HPDE6-E6E7 (cell line): ENCODE measurements at regions not wholly inside any gene's neighbourhood (a gene's known extent, or its start where the extent isn't known, plus 50 kb on each side); places are given as distances from the start of the nearest gene placed in this dataset.
"Not testable (repeated sequence)": the region's sequence is repeated elsewhere in the genome, so short reads cannot be mapped to it uniquely, and the experiment has no call there.

Experiments used
- DNase-seq: peaks from one replicate; pipeline ENCODE4 v3.0.0; 2011; ENCODE audit warnings: missing footprints; ENCODE audit errors: extremely low spot score

DNA sequence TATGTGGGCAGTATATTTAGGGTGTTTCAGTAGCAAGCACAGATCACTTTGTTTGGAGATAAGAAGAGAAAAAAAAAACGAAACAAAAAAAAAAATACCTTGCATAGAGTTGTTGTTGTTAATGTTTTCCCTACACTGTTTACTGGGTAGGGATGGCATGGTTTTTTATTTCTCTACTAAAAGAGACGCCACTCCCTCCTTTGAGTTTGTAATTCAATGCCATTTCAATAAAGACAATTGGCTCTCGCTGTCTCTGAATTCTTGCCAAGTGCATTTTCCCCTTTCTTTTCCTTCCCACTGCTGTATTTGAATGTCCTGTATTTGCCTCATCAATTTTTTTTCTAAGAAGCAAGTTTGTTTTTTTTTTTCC, 213.9 kb upstream of the UBASH3B start:
- DNase-seq: no peak

DNA sequence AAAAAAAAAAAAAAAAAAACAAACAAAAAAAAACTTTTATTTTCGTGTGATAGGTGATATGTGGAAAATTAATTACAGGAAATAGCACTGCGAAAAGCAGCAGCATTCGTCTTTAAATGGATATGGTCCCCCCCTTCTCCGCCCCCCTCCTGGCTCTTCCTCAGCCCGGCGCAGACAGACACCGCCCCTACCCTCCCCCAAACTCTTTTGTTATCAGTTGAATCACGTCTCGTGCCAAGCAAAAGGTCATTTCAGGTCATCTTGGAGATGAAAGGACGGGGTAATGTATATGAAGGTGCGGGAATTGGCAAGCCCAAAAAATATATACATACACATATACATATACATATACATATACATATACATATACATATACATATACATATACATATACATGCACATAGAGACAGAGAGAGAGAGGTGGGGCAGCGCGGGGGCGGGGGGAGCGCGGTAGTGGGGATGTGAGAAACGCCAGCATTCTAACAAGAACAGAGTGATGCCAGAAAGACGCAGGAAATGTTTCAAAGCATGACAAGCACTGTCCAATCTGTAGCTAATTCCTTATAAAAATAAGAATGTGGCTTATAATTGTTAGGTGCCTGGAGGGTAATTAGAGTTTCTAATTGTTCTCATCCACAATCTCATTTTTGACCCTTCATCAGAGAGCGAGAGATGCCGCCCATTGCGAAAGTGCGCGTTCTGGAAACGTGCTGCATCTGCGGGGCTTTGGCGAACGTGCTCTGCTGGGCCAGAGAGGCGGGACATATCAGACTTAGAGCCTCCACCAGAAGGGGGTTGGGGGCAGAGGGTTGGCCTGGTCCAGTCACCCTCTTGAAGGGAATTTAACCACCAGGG, 214.5 kb upstream of the UBASH3B start:
- DNase-seq: no peak

DNA sequence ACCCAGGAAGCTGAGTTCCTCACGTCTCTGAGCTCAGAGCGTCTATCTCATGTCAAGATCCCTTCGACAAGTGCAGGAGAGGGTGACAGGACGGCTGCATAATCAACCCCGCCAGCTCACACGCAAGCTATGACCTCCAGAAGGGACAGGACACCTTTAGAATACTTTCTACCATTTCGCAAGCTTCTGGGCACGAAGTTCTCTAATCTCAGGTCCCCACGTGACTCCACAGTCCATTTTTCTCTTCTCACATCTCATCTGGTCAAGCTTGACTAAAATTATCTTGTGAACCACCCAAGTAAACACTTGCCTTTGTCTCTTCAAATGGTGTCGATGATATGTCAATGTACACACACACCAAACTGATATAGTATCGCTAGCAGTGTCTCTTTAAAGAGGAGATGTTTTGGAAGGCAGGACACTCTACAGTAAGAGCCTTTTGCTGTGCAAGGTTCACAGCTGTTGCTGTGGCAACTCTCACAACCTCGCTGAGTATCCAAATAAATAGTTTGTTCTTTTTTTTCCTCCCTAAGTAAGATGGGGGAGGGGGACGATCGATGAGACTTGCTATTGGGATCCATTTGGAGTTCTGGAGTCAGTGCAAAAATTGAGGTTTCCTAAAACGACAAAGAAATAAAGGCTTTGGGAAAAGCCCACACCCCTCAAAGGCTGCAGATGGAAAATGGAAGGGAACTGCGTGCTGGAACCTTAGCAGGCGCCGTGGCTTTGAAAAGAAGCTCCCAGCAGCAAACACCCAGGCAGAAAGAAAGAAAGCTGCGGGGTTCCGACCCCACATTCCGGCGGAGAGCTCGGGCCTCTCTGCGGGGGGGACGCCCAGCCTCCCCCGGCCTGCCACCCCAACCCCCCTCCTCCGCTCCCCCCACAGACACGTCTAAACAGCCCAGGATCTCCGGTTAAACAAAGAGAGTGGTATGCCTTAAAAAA, 215.4 kb upstream of the UBASH3B start:
- no peak for DNase-seq

DNA sequence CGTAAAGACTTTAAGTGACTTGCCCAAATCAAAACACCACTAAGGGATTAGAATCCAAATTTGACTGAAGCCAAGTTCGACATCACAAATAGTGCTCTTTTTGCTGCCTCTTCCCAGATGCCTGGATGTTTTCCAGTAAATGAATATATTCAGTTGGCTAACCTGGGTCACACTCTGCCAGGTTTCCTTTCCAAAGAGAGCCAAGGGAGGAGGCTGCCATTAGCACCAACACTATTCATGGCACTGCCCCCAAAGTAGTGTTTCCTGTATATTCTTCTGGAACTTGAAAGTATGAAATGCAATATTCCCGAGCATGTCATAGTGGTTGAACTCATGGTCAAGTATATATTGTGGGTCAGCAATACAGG, 219.3 kb upstream of the UBASH3B start:
- no peak for DNase-seq

DNA sequence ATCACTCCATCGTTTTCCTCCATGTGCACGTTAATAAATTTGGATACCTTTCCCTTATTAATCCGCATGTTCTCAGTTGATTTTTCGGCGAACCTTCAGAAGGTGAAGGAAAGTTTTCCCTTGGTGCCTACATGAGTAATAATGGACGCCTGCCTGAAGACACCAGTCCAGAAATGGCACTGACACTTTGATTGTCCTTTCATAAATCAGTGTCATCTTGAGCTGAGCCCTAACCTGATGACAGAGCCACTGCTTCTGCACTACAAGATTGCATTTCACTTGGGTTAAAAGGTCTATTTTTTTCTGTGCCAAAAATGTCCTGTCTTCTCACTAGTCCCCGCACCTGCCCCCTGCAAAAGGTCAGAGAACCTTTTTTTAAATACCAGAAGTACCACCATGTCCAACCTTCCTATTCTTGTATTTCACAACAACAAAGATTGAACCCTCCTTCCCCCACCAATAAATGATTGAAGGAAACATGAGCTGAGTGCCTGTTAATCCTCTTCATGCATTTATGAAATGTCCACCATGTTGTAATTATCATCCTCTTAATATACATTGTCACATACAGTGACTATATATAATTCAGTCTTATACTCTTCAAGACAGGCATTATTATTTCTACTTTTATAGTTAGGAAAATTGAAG, 219.9 kb upstream of the UBASH3B start:
- DNase-seq: no peak

DNA sequence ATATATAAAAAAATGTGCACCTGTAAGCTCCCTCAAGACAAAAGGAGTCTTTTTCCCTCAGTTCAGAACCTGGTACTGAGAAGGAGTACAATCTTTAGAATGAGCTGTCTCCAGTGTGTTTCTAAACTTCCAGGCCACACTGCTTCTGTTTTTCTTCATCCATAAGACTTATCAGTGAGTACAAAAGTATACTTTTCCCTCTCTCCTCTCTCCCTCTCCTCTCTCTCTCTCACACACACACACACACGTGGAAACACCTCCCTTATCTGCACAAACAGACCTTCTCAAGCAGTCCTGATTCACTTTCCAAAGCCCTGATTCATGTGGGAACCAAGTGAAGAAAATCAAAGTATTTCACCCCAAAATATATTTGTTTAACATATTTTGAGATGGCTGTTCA, 220.7 kb upstream of the UBASH3B start:
- DNase-seq: no peak

DNA sequence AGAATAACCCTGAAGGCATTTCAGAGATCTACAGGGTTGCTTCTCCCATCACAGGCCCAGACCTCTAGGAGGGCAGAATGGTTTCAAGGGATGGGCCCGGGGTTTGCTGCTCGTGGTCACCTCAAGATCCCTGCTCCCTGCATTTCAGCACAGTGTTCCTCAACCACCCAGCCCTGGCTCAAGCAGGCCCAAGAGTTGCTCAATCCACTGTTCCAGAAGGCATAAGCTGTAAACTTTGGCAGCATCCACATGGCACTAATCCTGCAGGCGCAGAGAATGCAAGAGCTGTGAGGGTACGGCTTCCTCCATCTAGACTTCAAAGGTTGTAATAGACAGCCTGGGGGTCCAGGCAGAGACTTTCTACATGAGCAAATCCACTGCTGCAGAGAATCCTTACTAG, 225.0 kb upstream of the UBASH3B start:
- DNase-seq: no peak

DNA sequence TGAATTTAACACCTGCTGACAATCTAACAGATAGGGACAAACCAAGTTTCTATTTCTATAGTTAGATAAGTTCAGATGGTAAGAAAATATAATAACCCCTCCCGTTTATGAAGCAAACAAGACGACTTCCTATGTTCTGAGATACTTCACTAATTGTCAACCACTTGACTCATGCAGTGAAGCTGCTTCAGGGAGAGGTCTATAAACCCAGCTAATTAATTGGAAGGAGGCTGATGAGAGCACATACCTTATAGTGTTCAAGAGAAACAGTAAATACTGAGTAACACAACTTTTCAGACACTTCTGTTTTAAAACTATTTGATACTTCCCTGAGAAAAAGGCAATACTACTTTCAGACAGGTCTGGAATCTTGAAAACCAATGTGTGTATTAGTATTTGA, 229.4 kb upstream of the UBASH3B start:
- no peak for DNase-seq

DNA sequence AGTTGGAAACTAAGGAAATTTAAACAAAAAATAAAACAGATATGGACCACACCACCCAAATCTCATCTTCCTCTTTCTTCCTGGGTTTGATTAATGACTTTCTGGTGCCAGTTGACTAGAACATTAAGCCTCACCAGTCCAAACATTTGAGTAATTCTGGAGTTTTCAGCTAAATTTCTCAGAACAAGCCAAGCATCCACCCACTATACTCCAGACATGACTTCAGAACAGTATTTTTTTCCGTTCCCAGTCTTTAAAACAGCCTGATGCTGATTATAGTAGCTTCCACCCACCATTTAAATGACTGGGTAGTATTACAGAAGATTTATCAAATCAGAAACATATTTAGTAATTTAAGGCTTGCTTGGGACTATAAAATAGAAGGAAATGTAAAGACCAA, 230.9 kb upstream of the UBASH3B start:
- DNase-seq: no peak

DNA sequence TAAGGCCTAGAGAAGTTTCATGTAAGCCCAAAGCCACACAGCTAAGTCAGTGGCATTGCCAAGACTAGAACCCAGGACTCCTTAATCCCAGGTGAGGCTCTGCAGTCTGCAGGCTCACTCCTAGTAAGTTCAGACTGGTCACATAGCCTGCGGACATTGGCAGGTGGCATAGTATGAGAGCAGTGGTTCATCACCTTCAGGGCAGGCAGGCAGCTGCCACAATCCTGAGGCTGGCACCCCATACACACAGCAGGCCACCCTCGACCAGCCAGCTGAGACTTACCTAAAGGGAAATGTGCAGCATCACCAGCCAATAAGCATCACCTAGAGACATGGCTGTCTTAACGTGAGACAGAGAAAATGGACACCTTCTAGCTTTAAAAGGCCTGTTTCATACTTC, 231.6 kb upstream of the UBASH3B start:
- no peak for DNase-seq

DNA sequence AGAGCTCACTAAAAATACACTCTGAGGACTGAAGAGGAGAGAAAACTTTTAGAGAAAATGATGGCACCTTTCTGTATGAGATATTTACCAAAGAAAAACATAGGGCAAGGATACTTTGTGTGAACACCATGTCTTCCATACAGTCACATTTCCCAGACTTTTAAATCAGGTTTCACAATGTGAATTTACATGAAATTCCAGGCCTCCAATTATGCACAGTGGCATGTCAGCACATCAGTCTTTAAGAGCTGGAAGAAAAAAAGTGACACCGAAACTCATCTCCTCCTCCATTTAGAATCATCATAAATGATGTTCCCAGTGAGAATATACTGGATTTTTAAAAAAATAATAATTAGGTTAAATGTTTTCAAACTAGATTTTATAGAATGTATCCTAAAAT, 232.2 kb upstream of the UBASH3B start:
- no peak for DNase-seq

DNA sequence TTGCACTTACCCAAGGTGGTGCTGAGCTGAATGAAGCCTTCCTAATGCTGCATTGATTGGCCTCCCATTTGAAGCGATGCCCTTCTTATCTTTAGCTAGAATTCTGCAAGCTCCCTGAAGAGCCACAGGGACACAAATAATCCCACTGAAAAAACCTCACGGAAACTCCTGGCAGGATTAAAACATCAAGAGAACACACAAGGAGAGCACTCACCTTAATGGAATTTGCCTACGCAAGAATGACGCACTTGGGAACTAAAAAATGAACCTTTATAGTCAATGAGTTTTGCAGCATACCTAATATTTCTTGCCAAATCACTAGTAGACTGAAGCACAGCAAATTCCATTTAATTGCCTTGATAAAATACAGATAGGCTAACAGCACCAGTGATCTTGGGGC, 232.8 kb upstream of the UBASH3B start:
- peak; percentile 48 for DNase-seq

DNA sequence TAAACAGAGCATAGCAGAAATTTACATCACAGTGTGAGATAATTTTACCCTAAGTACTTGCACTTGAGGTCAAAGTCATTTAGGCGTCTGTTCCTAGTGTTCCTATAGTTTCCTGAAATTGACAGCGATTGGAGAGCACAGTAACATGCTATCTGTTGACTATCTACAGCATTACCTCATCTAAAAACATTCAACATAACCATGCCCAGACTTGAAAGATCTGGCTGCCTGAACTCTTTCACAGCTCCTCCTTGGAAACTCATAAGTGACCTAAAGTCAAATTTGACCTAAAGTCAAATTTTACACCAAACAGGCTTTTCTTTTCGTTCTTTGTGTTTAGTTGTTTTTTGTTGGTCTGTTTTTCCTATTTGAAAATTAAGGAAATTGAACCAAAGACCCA, 233.8 kb upstream of the UBASH3B start:
- DNase-seq: peak; percentile 35

DNA sequence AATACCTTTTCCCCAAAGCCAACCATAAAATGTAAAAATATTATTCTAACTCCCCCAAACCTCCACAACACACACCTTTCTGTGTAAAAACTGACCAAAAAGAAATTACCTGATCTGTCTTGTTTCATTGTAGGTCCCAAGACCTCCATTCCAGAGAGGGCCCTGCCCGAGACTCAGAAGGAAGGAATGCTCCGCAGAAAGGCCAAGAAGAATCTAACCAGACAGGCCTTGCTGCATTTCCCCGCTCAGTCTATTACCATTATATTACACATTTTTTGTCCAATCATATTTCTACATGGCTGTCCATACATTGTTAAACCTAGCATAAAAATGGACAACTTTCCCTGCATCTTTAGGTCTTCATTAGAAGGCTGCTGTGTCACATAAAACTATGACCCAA, 237.5 kb upstream of the UBASH3B start:
- DNase-seq: no peak

DNA sequence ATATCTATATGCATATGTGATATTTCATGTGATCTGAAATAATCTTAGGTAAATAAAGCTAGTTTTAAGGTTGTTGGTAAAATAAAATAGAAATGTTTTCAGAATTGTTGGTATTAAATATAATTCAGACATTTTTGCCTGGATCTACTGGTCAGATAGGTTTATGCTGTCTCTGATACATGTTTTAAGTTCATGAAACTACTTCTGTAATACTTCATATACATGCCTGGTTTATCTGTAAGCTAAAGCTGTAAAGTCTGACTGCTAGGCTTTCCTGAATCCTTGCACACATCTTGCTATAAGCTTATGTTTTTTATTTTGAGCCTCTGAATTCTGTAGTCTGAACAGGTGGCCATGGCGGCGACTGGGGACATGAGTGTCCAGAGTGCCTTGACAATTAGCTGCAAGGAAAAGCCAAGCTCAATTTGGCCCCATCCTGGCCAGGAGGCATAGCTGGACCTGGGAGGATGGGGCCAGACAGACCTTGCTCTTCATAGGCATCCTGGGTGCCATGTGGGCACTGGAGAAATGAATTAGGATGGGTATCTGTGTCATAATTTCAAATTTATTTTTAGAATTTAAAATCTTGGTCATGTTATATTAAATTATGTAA, 241.0 kb upstream of the UBASH3B start:
- no peak for DNase-seq

DNA sequence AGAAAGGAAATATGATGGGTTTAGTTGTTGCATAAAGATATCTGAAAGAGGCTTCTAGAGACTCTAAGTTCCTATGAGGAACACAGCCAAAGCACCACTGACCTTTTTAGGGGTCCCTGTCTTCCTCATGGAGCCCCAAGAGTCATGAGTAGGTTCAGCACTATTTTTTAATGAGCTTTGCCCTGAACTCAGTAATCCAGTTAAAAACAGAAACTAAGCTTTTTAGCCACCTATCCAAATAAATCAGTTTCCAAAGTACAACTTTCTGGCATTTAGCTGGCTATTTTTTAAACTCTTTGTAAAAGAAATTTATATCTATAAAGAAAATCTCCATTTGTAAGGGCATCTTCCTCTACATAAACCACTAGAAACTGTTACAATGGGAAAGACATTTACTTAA, 241.8 kb upstream of the UBASH3B start:
- no peak for DNase-seq

DNA sequence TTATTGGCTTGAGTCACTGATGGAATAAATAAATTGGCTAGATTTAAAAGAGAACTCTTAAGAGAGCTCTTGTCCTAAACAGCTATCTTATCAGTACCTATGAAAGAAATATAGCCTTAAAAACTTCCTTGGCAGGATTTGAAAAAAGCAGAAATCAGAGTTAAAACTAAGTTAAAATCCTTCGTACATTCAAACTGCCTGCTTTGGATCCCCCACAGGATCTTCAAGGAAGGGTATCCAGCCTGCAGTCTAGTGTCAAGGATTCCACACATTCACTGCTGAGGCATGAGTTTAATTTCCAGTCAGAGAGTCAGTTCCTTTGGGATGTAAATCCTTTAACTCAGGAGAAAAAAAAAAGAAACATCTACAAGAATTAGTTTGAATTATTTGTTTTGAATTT, 242.9 kb upstream of the UBASH3B start:
- DNase-seq: no peak

DNA sequence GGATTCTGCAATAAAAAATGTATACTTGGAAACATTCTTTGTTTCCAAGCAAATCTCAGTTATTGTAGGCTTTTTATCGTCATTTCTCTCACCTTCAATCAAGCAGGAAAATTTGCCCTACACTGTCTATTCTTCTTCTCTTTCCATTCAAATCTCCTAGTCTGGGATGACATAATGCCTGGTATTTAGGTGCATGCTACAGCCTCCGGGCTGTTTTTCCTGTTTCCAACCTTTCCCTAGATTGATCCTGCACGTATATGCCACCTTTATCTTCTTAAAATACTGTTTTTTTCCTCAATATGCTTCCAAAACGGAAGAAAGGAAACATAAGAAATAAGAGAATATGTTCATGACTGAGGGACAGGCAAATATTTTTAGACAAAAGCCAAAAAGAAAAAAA, 249.1 kb upstream of the UBASH3B start:
- no peak for DNase-seq

DNA sequence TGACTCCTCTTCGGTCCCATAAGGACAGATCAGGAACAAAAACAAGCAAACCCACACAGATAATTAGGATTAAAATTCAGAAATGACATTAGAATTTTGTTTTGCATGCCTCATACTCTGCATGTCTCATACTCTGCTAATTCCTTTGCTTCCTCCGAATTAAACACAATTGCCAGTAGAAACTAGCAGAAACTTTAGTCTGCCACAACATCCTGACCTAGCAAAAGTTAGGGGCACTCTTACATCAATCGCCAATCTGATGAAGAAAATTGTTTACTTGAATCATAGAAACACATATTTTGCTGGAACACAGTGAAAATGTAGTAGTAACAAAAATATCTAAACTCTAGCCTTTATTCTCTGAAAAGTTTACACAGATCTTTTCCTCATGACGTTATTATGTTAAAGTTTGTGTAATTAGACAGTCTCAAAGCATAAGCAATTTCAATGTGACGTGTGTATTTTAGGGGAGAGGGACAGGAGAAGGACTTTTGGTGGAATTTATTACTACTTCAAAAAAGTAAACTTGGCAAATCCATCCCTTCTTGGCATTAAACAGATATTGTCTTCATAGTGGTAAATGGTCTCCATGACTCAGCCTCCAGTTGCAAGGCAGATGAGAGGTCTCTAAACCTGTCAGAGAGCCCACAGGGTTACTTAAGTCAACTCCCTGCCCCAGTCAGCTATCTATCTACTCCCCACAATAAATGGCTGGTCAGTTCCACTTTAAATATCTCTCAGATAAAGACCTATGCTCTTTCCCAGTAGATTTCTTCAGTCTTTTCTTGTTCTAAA, 249.8 kb upstream of the UBASH3B start:
- DNase-seq: no peak

DNA sequence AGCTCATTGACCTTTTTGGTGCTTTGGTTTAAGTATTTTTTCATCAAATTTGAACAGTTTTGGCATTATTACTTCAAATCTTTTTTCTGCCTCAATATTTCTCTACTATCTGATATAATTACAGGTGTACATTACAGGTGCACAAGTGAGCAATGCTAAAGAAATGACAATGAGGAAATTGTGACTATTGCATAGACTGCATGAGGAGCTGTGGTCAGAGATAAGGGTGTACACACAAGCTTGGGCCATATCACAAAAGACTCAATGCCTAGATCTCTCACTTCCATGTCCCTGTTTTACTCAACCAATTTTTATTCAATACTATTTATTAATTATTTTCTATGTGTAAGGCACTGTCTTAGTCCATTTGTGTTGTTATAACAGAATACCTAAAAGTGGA, 251.0 kb upstream of the UBASH3B start:
- DNase-seq: no peak

DNA sequence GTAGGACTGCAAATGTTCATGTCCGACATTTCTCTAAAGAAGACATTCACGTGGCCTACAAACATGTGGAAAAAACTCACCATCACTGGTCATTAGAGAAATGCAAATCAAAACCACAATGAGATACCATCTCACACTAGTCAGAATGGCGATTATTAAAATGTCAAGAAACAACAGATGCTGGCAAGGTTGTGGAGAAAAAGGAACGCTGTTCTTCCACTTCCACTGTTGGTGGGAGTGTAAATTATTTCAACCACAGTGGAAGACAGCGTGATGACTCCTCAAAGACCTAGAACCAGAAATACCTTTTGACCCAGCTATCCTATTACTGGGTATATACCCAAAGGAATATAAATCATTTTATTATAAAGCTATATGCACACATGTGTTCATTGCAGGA, 253.9 kb upstream of the UBASH3B start:
- not testable (repeated sequence) for DNase-seq
